ENCODE measurements at regions not wholly inside any gene's neighbourhood (a gene's known extent, or its start where the extent isn't known, plus 50 kb on each side); places are given as distances from the start of the nearest gene placed in this dataset.

- no peak for DNase-seq (ENCODE audit: low spot score)
These were observed 1258.1 kb upstream of the CDH6 start for GRCh38 chr5:29935371-29935770.

GRCh38 chr5:29930316-29930715, 1263.2 kb upstream of the CDH6 start:
- in situ Hi-C loops (cut with MboI; ENCODE audit: low sequenced_read_pairs, unreplicated experiment): no loop called here
- TF ChIP-seq, protein P1, sequence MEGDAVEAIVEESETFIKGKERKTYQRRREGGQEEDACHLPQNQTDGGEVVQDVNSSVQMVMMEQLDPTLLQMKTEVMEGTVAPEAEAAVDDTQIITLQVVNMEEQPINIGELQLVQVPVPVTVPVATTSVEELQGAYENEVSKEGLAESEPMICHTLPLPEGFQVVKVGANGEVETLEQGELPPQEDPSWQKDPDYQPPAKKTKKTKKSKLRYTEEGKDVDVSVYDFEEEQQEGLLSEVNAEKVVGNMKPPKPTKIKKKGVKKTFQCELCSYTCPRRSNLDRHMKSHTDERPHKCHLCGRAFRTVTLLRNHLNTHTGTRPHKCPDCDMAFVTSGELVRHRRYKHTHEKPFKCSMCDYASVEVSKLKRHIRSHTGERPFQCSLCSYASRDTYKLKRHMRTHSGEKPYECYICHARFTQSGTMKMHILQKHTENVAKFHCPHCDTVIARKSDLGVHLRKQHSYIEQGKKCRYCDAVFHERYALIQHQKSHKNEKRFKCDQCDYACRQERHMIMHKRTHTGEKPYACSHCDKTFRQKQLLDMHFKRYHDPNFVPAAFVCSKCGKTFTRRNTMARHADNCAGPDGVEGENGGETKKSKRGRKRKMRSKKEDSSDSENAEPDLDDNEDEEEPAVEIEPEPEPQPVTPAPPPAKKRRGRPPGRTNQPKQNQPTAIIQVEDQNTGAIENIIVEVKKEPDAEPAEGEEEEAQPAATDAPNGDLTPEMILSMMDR (IDR thresholded peaks at IDR 0.05; ENCODE audit: borderline replicate concordance, control extremely low read depth, extremely low read depth, insufficient read depth, missing control alignments): no peak
- DNase-seq (ENCODE audit: low spot score): no peak

More at GRCh38 chr5:29935371-29935770, 1258.1 kb upstream of the CDH6 start:
- in situ Hi-C loops (cut with MboI; ENCODE audit: low sequenced_read_pairs, unreplicated experiment): no loop called here
- TF ChIP-seq, protein P1 (IDR thresholded peaks at IDR 0.05; ENCODE audit: borderline replicate concordance, control extremely low read depth, extremely low read depth, insufficient read depth, missing control alignments): no peak

- TF ChIP-seq, protein P1 (IDR thresholded peaks at IDR 0.05; ENCODE audit: borderline replicate concordance, control extremely low read depth, extremely low read depth, insufficient read depth, missing control alignments): no peak
- DNase-seq (ENCODE audit: low spot score): no peak
- in situ Hi-C loops (cut with MboI; ENCODE audit: low sequenced_read_pairs, unreplicated experiment): no loop called here
These were observed 1269.4 kb upstream of the CDH6 start for GRCh38 chr5:29924107-29924506.

- no peak for DNase-seq (ENCODE audit: low spot score)
- in situ Hi-C loops (cut with MboI; ENCODE audit: low sequenced_read_pairs, unreplicated experiment): no loop called here
- TF ChIP-seq, protein P1 (IDR thresholded peaks at IDR 0.05; ENCODE audit: borderline replicate concordance, control extremely low read depth, extremely low read depth, insufficient read depth, missing control alignments): no peak
These were observed 1287.7 kb upstream of the CDH6 start for GRCh38 chr5:29905626-29906353.

- TF ChIP-seq, protein P1 (IDR thresholded peaks at IDR 0.05; ENCODE audit: borderline replicate concordance, control extremely low read depth, extremely low read depth, insufficient read depth, missing control alignments): no peak
- no peak for DNase-seq (ENCODE audit: low spot score)
- in situ Hi-C loops (cut with MboI; ENCODE audit: low sequenced_read_pairs, unreplicated experiment): no loop called here
These were observed 1290.6 kb upstream of the CDH6 start for GRCh38 chr5:29902859-29903258.

DNA sequence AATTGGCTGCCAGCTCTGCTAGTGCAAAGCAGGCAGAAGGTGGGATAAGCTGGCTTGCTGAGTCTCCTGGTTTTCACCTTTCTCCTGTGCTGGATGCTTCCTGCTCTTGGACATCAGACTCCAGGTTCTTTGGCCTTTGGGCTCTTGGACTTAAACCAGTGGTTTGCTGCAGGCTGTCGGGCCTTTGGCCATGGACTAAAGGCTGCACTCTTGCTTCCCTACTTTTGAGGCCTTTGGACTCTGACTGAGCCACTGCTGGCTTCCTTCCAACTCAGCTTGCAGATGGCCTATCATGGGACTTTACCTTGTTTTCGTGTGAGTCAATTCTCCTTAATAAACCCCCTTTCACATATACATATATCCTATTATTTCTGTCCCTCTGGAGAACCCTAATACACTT, 1293.9 kb upstream of the CDH6 start:
- in situ Hi-C loops (cut with MboI; ENCODE audit: low sequenced_read_pairs, unreplicated experiment): no loop called here
- no peak for DNase-seq (ENCODE audit: low spot score)
- TF ChIP-seq, protein P1 (IDR thresholded peaks at IDR 0.05; ENCODE audit: borderline replicate concordance, control extremely low read depth, extremely low read depth, insufficient read depth, missing control alignments): no peak

All from GM13976 (cell line).